Neuron (in vitro differentiated cells): ENCODE measurements at regions not wholly inside any gene's neighbourhood (a gene's known extent, or its start where the extent isn't known, plus 50 kb on each side); places are given as distances from the start of the nearest gene placed in this dataset.

Source experiments
- H2AFZ ChIP-seq: one replicate; pipeline ENCODE4 v1.6.1; 2013; ENCODE audit warnings: low read depth, mild to moderate bottlenecking, inconsistent platforms, low read length, moderate library complexity
- H3K27me3 ChIP-seq: one replicate; pipeline ENCODE4 v1.6.1; 2013; ENCODE audit warnings: low read length; ENCODE audit not compliant: insufficient read depth
- H3K36me3 ChIP-seq: one replicate; pipeline ENCODE4 v1.6.1; 2013; ENCODE audit warnings: low read length; ENCODE audit not compliant: insufficient read depth
- H3K4me1 ChIP-seq: one replicate; pipeline ENCODE4 v1.6.1; 2013; ENCODE audit warnings: low read length; ENCODE audit not compliant: insufficient read depth
- H3K4me3 ChIP-seq: 2 replicates; pipeline ENCODE4 v1.5.1; 2013; ENCODE audit warnings: mild to moderate bottlenecking, low read length, moderate library complexity
- H3K9me3 ChIP-seq: one replicate; pipeline ENCODE4 v1.6.1; 2013; ENCODE audit warnings: low read length

DNA sequence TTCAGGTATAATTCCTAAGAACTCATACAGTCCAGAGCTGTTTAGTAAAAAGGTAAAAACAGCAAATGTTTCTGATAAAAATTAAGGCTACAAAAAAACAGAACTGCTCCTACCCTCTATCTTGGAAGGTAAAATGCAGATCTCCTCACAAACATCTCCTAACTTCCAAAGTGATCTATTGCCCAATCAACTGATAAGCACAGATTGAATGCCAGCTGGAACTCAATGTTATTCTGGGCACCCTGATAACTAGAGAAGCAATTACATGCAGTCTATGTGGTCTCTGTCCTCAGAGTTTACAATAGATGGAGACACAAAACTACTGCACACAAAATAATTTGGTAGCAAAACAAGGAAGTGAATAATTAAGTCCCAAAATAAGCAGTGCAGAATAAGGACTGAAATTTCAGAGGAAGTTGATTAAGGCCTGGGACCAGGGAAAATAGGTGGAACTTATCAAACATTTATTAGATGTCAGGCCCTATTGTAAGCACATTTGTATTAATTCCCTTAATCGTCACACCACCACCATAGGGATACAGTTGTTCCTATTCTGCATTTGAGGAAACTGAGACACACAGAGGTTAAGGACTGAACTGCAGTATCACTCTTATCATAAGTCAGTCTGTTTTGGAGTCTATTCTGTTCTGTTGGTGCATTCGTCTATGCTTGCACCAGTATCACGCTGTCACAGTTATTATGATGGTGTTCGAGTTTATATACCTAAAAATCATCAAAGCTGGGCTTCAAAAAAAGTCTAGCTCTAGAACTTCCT lies 102.2 kb upstream of the TARS1 start:
- Histone ChIP-seq H3K9me3 (no peaks in the 10 kb centered on the region), H3K27me3 (no peaks in the 10 kb centered on the region), H3K4me3 (no peak overlapping the region), H3K4me1 (peaks cover 11% of the 10 kb centered on the region), H3K36me3 (no peaks in the 10 kb centered on the region), H2AFZ (no peak overlapping the region)

DNA sequence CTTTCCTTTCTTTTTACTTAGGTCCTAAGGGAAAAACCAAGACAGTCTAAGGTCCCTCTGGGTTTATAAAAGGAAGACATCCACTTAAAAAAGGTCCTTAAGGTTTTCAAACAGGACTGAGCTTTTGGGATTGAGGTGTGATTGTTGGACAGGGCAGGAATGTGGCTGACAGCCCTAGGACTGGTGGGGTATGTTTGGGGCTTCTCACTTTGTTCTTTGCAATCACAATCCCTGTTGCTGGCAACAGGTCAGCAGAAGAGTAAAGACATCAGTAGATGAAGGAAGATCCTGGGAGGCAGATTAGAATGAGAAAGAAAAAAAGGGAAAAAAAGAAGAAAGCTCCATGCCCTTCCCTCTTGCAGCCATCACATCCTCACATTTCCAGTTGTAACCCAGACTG lies 101.4 kb upstream of the TARS1 start:
- Histone ChIP-seq H3K9me3 (no peaks in the 10 kb centered on the region), H3K36me3 (no peaks in the 10 kb centered on the region), H3K4me3 (no peak overlapping the region), H3K27me3 (no peaks in the 10 kb centered on the region), H2AFZ (no peak overlapping the region), H3K4me1 (peaks cover 11% of the 10 kb centered on the region)

DNA sequence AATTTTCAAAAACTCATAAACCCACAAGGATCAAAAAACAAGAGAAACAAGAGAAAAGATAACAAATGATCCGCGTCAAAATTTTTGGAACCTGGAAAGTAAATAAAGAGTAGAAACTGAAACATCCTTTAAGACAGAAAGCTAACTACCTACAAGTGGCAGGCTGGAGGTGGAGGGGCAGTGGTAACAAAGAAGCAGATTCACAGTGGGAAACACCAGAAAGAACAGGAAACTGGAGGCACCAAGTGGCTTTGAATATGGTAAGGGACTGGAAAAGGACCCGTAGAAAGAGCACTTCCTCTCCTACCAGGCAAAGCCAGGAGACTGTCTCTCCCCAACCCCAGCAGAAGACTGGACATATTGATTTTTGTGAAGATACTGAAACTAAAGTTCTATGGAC lies 100.6 kb upstream of the TARS1 start:
- no peaks in the 10 kb centered on the region for H3K27me3 ChIP-seq
- H3K36me3 ChIP-seq: no peaks in the 10 kb centered on the region
- H3K4me1 ChIP-seq: peaks cover 11% of the 10 kb centered on the region
- H2AFZ ChIP-seq: no peak overlapping the region
- H3K4me3 ChIP-seq: no peak overlapping the region
- no peaks in the 10 kb centered on the region for H3K9me3 ChIP-seq

DNA sequence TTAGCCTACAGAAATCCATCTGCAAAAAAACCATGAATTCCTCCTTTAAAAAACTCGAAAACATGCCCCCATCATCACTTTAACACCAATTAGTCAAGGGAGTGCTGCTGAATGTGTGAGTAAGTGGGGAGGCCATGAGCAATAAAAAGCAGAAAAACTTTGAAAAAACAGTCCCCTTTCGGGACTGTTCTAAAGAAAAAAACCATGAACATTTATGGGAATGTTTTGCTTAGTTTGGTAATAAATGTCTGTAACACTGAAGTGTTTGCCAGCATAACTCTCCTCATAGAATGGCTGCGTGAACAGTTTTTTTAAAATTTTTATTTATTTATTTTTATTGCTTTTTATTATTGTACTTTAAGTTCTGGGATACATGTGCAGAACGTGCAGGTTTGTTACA lies 99.4 kb upstream of the TARS1 start:
- H3K4me3 ChIP-seq: no peak overlapping the region
- no peak overlapping the region for H2AFZ ChIP-seq
- peaks cover 11% of the 10 kb centered on the region for H3K4me1 ChIP-seq
- H3K27me3 ChIP-seq: no peaks in the 10 kb centered on the region
- H3K36me3 ChIP-seq: no peaks in the 10 kb centered on the region
- H3K9me3 ChIP-seq: no peaks in the 10 kb centered on the region

DNA sequence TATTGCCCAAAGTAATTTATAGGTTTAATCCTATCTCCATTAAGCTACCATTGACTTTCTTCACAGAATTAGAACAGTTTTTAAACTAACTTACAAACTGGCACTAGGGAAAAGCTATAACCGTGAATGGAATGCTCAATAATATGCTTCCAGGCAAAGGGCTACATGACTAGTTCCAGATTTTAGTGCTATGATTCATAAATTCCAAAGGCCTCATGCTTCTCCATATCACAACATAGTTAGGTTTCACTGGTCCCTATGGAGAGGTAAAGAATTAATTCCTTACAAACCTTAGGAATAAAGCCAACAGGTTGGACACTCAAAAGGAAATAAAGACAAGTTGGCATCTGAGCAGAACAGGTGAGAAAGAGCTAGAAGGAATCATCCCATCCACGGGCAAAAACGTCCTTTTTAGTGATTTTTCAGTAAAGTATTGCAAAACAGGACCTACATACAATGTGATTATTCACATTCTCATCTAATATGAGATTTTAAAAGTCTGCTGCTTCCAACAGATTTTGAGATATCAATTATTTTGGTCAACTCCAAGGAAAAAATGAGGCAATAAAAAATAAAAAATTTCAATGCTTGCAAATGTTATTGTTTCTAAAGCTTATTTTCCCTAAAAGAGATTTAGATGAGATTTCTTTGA lies 97.0 kb upstream of the TARS1 start:
- Histone ChIP-seq H3K4me3 (no peak overlapping the region), H3K27me3 (no peaks in the 10 kb centered on the region)

DNA sequence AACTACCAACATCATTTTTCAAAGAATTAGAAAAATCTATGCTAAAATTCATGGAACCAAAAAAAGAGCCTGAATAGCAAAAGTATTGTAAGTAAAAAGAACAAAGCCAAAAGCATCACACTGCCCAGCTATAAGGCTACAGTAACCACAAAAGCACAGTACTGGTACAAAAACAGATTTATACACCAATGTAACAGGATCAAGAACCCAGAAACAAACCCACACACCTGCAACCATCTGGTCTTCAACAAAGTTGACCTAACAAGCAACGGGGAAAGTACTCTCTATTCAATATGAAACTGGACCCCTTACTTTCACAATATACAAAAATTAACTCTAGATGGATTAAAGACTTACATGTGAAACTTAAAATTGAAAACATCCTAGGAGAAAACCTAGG lies 94.2 kb upstream of the TARS1 start:
- Histone ChIP-seq H3K36me3 (no peaks in the 10 kb centered on the region), H2AFZ (no peak overlapping the region), H3K9me3 (no peaks in the 10 kb centered on the region), H3K27me3 (no peaks in the 10 kb centered on the region), H3K4me3 (no peak overlapping the region), H3K4me1 (no peaks in the 10 kb centered on the region)

More for the DNA sequence above, 97.0 kb upstream of the TARS1 start:
- peaks cover 11% of the 10 kb centered on the region for H3K4me1 ChIP-seq
- no peaks in the 10 kb centered on the region for H3K36me3 ChIP-seq
- H2AFZ ChIP-seq: no peak overlapping the region
- no peaks in the 10 kb centered on the region for H3K9me3 ChIP-seq

DNA sequence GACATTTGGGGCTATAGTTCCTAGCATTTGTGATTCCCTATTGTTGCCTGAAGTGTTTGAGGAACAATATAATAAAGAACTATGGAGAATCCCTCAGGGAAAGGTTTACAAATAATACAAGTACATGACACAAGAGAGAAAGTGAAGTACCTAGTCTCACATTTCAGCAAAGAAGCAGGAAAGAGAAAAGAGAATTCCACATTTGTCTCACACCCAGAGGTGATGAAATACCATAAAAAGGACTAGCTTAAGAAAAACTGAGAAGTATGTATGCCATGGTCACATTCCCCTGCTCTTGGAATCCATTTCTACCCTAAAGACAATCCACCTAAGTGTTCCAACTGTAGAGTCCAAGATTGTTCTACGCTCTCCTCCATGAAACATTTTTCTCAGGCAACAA lies 79.0 kb upstream of the TARS1 start:
- no peak overlapping the region for H3K4me3 ChIP-seq
- H3K27me3 ChIP-seq: no peaks in the 10 kb centered on the region
- no peak overlapping the region for H2AFZ ChIP-seq
- H3K9me3 ChIP-seq: peaks cover 2% of the 10 kb centered on the region
- H3K4me1 ChIP-seq: peaks cover 8% of the 10 kb centered on the region
- no peaks in the 10 kb centered on the region for H3K36me3 ChIP-seq

DNA sequence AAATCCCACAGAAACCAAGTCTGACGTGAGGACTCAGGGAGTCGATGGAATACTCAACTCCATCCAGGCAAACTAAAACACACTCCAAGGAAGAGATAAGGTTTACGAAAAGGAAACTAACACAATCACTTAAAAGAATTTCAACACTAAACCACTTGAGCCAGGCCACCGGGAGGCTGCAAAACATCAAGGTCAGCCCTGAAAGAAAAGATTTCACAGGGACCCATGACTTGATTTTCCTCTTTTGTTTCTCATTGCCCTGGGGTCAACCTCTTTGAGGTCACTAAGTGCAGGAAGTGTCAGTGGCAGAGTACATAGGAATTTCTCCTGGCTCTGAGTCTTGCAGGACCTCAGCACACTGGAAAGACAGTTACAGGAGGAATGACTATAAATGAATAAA lies 77.8 kb upstream of the TARS1 start:
- H2AFZ ChIP-seq: no peak overlapping the region
- H3K27me3 ChIP-seq: no peaks in the 10 kb centered on the region
- peaks cover 8% of the 10 kb centered on the region for H3K4me1 ChIP-seq
- no peak overlapping the region for H3K4me3 ChIP-seq
- H3K36me3 ChIP-seq: no peaks in the 10 kb centered on the region
- H3K9me3 ChIP-seq: peaks cover 2% of the 10 kb centered on the region

DNA sequence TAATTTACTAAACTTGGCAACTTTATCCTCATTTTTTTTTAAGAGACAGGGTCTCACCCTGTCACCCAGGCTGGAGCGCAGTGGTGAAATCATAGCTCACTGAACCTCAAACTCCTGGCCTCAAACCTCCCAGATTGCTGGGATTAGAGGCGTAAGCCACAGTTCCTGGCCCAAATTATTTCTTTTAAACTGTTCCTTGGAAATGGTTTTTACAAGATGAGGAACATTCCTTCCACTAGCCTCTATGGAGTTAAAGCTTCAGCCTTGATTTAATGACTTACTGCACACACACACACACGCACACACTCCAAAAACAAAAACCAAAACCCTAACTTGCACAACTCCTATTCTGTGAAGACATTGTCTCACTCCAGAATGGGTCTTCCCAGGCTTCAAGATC lies 77.2 kb upstream of the TARS1 start:
- peaks cover 2% of the 10 kb centered on the region for H3K9me3 ChIP-seq
- no peaks in the 10 kb centered on the region for H3K36me3 ChIP-seq
- no peak overlapping the region for H3K4me3 ChIP-seq
- H3K27me3 ChIP-seq: no peaks in the 10 kb centered on the region
- peaks cover 8% of the 10 kb centered on the region for H3K4me1 ChIP-seq
- no peak overlapping the region for H2AFZ ChIP-seq

DNA sequence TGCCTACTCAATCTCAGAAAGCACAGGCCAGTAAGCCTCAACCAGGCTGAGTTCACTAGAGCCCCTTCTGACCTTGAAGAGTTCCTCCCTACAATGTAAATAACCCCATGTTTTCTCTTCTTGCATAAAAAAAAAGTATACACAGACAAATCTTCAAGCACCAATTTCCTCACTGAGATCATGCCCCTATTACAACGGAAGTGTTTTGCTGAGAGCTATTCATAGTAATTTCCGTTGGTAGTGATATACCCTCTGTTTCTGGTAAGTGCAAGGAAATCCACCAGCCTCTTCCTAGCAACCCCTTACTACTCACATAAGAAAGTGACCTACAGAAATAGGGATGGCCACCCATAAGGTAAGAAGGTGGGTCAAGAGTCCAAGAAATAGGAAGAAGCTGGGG lies 76.4 kb upstream of the TARS1 start:
- H3K36me3 ChIP-seq: no peaks in the 10 kb centered on the region
- no peaks in the 10 kb centered on the region for H3K27me3 ChIP-seq
- no peak overlapping the region for H2AFZ ChIP-seq
- H3K4me1 ChIP-seq: peaks cover 8% of the 10 kb centered on the region
- peaks cover 2% of the 10 kb centered on the region for H3K9me3 ChIP-seq
- no peak overlapping the region for H3K4me3 ChIP-seq

DNA sequence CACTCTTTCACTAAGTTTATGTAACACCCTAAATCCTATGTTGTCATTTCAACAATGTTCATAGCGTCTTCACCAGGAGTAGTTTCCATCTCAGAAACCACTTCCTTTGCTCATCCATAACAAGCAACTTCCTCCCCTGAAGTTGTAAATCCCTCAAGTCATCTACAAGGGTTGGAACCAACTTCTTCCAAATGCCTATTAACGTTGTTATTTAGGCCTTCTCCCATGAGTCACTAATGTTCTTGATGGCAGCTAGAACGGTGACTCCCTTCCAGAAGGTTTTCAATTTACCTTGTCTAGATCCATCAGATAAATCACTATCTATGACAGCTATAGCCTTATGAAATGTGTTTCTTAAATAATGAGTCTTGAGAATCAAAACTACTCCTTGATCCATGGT lies 73.3 kb upstream of the TARS1 start:
- Histone ChIP-seq H3K9me3 (no peaks in the 10 kb centered on the region), H3K4me3 (no peak overlapping the region), H2AFZ (no peak overlapping the region), H3K36me3 (no peaks in the 10 kb centered on the region), H3K4me1 (peaks cover 7% of the 10 kb centered on the region), H3K27me3 (no peaks in the 10 kb centered on the region)

DNA sequence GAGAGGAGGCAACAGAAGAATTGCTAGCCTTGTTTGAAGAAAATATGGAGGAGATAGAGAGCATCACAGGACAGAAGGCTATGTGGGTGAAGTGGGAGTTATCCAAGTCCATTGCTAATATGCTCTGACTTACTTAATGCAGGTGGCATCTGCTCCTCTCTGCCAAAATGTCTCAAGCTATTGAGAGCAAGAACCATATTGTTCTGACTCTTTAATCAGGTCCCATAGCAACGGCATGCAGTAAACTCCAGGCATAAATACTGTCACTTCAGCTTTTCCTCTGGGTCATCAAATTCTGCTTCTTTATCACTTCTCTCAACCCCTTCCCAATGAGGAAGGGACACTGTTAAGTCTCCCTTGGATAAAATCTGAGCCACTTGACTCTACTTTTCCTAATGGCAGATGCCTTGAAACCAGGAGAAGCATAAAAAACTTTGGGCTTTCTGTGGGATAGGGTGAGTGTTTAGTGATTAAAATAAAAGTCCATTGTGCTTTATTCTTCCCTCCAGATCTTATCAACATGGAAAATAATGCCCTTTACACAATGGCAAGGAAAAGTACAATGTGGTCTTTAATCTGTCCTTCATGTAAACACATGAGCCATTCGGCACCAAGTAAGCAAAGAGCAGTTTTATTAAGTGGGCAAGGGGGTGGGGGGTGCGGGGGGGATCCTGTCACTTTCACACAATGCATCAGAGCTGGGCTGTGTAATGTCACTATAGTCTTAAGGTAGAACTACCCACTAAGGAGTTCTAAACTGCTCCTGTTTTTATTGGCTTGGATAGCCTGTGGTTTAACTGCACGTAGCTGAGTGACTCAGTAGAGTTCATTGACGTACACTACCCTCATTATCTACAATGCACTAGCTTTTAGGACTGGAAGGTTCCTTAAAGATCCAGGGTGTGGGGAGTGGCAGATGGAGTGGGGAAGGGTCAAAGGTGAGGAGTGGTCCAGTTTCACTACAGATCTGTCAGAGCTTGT lies 71.0 kb upstream of the TARS1 start:
- no peaks in the 10 kb centered on the region for H3K9me3 ChIP-seq
- no peaks in the 10 kb centered on the region for H3K4me1 ChIP-seq
- no peak overlapping the region for H2AFZ ChIP-seq
- H3K36me3 ChIP-seq: no peaks in the 10 kb centered on the region
- no peak overlapping the region for H3K4me3 ChIP-seq
- no peaks in the 10 kb centered on the region for H3K27me3 ChIP-seq

DNA sequence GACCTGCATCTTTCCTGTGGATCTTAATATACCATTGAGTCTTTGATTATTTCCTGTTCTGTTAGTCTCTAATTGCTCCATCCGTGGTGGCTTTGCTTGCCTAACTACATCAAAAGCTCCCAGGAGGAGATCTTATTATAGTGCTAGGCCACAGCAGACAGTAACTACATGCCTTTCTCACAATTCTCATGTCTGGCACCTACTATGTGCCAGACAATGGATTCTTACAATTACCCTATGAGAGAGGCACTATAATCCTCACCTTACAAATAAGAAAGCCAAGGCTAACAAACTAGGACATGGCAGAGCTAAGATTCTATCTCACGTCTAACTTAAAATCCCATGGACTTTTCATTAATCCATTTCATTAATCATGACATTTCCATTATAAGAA lies 70.3 kb upstream of the TARS1 start:
- H2AFZ ChIP-seq: no peak overlapping the region
- no peaks in the 10 kb centered on the region for H3K4me1 ChIP-seq
- H3K9me3 ChIP-seq: no peaks in the 10 kb centered on the region
- no peaks in the 10 kb centered on the region for H3K36me3 ChIP-seq
- no peak overlapping the region for H3K4me3 ChIP-seq
- H3K27me3 ChIP-seq: no peaks in the 10 kb centered on the region
